HG02938 (cell line): ENCODE measurements at regions not wholly inside any gene's neighbourhood (a gene's known extent, or its start where the extent isn't known, plus 50 kb on each side); places are given as distances from the start of the nearest gene placed in this dataset.

ENCODE experiments used
- ATAC-seq: cut with Tn5 transposase; IDR thresholded peaks from one replicate; pipeline ENCODE4 v1.9.1; 2021; ENCODE audit warnings: mild to moderate bottlenecking, moderate library complexity; ENCODE audit not compliant: unreplicated experiment

DNA sequence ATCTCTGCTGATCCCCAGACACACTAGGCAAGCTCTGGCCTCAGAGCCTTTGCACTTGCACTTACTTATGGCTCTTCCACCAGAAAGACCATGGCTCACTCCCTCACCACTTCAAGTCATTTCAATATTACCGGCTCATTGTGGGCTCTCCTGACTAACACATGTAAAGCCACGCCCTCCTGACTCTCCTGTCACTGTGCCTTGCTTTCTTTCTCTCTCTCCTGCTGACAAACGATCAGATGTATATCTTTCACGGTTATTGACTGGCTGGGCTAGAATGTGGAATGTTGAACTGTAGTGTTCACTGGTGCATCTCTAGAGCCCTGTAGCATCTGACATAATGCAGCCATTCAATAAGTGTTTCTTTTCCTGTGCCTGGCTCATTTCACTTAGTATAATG is 425.1 kb downstream of the RAB28 start:
- no peak for ATAC-seq

DNA sequence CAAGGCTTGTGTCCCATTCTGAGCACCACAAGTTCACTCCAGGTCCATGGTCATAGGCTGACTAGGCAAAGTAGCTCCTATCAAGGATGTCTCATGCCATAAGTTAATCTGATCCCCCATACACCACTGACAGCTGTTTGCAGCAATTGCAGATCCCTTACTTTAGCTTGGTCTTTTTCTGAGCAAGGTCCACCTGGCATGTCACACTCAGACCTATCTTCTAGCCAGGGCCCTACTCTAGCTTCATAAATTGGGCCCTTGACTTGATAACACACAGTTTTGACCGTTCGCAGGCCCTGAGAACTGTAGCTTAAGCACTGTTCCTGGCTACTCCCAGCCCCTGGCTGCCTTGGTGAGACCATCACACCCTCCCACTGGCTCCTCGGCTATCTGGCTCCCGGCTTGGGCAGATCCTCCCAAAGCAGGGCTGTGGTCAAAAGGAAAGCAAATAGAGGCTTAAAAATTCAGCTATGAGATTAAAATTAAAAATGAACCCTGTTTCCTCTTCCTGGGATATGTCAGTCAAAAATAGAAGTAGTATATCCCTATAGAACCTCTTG is 427.4 kb downstream of the RAB28 start:
- no peak for ATAC-seq

- ATAC-seq, result no peak
Observed at GRCh38 chr4:13054420-13054970, 429.6 kb downstream of the RAB28 start.

DNA sequence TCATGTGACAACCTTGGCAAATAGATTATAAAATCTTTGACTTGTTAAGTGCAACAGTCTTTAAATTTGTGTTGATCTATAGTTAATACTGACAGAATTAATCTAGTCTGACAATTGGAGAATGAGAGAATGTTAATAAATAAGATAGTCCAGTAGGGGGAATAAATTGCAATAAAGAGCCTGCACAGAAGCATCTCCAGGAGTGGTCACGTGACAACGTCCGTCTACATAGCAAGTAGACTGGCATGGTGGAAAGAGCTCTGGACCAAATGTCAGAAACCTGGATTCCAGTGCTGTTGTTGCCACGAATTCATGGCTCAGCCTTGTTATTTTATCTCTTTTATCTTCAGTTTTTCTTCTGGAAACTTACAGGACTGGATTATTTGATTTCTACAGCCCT is 436.5 kb downstream of the RAB28 start:
- ATAC-seq, result no peak

DNA sequence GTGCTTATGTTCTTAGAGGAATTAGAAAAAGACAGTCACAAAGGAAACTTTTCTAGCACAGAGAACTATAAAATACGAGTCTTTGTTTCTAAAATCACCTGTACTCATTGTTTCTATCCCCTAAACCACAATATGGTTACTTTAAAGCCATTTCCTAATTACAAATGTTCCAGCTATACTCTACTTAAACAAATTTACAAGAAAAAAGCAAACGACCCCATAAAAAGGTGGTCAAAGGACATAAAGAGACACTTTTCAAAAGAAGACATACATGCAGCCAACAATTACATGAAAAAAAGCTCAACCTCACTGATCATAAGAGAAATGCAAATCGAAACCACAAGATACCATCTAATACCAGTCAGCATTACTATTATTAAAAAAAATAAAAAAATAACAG is 447.3 kb downstream of the RAB28 start:
- ATAC-seq, result no peak

- ATAC-seq, result no peak
Observed at GRCh38 chr4:13032936-13033335, 451.2 kb downstream of the RAB28 start.

- no peak for ATAC-seq
Observed at GRCh38 chr4:13024147-13025105, 459.7 kb downstream of the RAB28 start.

- ATAC-seq, result no peak
Observed at GRCh38 chr4:13007802-13008470, 476.2 kb downstream of the RAB28 start.

GRCh38 chr4:12993923-12994322 is 490.2 kb downstream of the RAB28 start:
- no peak for ATAC-seq

GRCh38 chr4:12987284-12987683 is 496.9 kb downstream of the RAB28 start:
- no peak for ATAC-seq

DNA sequence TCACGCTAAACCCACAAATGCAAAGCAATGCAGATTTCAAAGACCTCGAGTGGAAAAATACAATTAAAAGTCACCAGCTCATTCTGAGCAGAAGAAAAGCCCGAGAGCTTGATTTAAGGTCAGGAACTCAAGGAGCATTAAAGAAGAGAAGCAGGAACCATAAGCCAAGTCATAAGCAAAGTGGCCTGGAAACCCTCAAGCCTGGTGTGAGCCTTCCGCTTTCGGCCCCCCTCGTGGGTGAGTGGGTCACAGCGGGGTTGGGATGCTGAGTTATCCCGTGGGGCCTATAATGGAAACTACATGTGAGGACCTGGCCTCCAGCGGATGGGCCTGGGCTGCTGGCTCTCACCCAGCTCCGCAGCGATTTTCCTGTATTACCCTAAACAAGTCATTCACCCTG is 504.3 kb downstream of the RAB28 start:
- no peak for ATAC-seq

DNA sequence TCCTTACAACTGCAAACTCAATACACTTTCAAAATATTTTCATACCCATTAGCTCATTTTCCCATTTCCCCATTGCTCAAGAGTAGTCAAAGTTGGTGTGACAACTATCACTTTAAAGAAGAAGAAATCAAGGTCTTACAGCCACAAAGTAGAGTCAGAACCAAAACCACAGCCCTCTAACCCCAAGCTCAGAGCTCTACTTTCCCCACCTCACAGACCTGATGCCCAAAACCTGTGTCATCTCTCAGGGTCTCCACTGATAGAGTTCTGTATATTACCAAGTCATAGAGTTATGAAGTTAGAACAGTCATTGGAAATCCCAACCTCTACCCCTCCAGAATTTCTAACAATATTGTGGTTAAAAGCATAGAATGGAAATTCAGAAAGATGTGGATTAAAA is 505.8 kb downstream of the RAB28 start:
- no peak for ATAC-seq

DNA sequence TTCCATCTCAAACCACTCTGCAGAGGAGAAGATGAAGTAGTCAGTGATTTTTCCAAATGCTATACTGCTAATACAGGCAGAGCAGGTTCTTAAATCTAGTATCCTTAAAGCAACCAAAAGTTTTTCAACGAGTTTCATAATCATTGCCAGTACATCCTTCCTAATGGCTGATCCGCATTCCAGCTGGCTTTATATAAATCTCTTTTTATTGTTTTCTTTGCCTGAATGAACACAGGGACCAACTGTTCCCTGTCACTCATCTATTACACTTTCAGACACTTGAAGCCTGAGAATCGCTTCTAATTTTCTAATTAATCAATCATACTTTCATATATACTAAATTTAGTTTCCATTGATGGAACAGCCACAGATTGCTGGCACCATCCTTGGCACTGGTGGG is 508.6 kb downstream of the RAB28 start:
- no peak for ATAC-seq

DNA sequence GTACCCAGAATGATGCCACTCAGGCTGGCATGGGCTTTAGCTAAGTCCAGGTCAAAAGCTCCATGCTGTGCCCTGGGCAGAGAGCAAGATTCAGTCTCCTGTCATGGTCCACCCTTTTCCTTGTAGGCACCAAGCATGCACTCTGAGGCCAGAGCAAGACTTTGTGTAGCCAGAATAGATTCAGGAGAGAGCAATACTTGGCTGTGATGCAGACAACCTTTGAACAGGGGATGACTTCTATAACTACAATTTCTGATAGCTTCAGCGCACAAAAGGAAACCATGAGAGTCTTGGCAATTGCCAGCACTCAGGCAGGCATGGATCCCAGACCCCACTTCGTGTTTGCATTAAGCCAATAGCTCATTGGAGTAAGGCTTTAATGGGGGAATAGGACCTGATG is 510.6 kb downstream of the RAB28 start:
- ATAC-seq, result no peak

GRCh38 chr4:12968345-12968744 is 515.8 kb downstream of the RAB28 start:
- ATAC-seq, result no peak

DNA sequence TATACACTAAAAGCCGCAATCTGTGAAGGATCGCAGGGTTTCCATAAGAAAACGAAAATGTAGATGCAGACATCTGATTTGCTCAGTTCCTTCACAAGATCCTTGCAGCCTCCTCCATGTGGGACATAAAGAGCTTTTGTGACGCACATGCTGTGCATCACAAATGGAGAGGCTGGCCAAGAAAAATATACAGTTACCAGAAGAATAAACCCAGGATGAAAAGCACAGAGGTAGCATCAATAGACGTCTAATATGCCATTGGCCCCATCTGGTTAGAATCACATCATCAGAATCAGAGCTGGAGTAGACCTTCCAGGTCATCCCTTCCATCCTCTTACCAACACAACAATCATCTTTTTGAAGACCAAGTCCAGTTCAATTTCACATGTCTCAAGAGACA is 517.4 kb downstream of the RAB28 start:
- no peak for ATAC-seq

DNA sequence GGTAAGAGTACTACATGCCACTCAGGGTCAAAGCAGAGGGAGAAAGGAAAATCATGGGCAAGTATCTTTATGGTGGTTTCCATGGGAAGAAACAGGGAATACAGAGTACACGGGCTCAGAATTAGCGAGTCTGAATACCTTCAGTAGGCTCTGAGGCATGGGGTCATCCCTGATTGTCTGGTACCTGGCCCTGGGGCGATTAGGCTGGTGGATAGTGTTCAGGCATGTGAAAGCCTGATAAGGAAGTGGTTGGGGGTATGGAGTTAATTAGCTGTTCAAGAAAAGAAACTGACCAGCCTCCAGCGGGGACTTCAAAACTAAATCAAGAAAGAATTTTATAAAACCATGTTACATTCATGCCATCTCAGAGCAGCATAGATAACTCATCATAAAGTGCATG is 518.8 kb downstream of the RAB28 start:
- no peak for ATAC-seq

- no peak for ATAC-seq
Observed at GRCh38 chr4:12963912-12964311, 520.2 kb downstream of the RAB28 start.

- no peak for ATAC-seq
Observed at GRCh38 chr4:12963291-12963690, 520.8 kb downstream of the RAB28 start.

GRCh38 chr4:12961713-12962112 is 522.4 kb downstream of the RAB28 start:
- ATAC-seq, result no peak

GRCh38 chr4:12958436-12958835 is 525.7 kb downstream of the RAB28 start:
- no peak for ATAC-seq

GRCh38 chr4:12957108-12957507 is 527.0 kb downstream of the RAB28 start:
- no peak for ATAC-seq
